T-helper 2 cell treated with Interferon-gamma antibody and Interleukin-4, amounts not matched to agents 5 μg/mL and 100 μg/mL, for 36 hours (primary cell): ENCODE measurements at regions not wholly inside any gene's neighbourhood (a gene's known extent, or its start where the extent isn't known, plus 50 kb on each side); places are given as distances from the start of the nearest gene placed in this dataset.
"Not testable (repeated sequence)": the region's sequence is repeated elsewhere in the genome, so short reads cannot be mapped to it uniquely, and the experiment has no call there.

Experiments used
- DNase-seq: peaks from one replicate; pipeline ENCODE4 v3.0.0; 2021; ENCODE audit warnings: low spot score
- H3K27ac Mint-ChIP-seq: one replicate; pipeline ENCODE4 v1.8.0; 2021; ENCODE audit warnings: mild to moderate bottlenecking, mixed read lengths
- H3K27me3 Mint-ChIP-seq: one replicate; pipeline ENCODE4 v1.8.0; 2021; ENCODE audit warnings: low read depth, mixed read lengths
- H3K36me3 Mint-ChIP-seq: one replicate; pipeline ENCODE4 v1.8.0; 2021; ENCODE audit warnings: low read depth, mixed read lengths
- H3K4me1 Mint-ChIP-seq: one replicate; pipeline ENCODE4 v1.8.0; 2021; ENCODE audit warnings: low read depth, mixed read lengths
- H3K4me3 Mint-ChIP-seq: one replicate; pipeline ENCODE4 v1.8.0; 2022; ENCODE audit warnings: mild to moderate bottlenecking, moderate library complexity, mixed read lengths
- H3K9me3 Mint-ChIP-seq: one replicate; pipeline ENCODE4 v1.8.0; 2021; ENCODE audit warnings: mixed read lengths

DNA sequence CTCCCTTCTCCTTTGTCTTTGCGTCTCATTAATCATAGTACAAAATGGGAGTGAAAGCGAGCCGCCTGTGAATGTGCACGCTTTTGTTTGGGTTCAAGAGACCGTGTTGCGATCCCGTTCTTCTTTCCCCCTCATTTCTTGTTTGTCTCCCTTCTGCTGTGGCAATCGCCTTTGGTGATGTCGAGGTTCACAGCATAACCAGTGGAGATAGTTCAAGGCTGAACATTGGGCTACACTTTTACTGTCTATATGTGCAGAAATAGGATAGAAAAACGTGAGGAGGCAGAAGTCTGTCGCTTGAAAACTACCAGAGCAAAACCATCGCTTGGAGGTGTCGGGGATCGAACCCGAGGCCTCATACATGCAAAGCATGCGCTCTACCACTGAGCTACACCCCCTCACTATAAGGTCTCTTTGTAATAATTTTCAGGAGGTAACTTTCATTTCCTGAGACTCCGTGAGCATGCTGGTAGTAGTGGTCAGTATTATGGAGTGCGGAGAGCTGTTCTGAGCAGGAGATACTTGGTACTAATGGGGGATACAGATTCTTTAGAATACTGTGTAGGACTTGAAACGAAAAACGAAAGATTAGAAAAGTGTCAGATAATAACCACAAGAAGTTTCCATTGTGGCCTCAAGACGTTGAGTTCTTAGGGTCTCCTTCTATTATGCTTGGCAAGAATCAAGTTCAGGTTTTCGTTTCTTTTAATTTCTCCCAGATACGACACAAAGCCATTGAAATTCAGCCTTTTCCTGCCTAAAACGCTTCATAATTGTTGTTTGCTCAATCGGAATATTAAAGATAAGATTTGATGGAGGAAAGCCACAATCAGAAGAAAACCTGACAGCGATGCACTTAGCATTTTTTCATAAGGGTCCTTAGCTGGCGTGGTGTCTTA is 106.6 kb downstream of the TRIM27 start:
- H3K27ac Mint-ChIP-seq = no peak overlapping the region
- peaks cover 75% of the 10 kb centered on the region for H3K27me3 Mint-ChIP-seq
- H3K9me3 Mint-ChIP-seq = peaks cover under 1% of the 10 kb centered on the region
- H3K36me3 Mint-ChIP-seq = peaks cover 2% of the 10 kb centered on the region
- peaks cover 9% of the 10 kb centered on the region for H3K4me1 Mint-ChIP-seq
- DNase-seq = no peak
- peak overlapping the region; percentile 45 for H3K4me3 Mint-ChIP-seq

DNA sequence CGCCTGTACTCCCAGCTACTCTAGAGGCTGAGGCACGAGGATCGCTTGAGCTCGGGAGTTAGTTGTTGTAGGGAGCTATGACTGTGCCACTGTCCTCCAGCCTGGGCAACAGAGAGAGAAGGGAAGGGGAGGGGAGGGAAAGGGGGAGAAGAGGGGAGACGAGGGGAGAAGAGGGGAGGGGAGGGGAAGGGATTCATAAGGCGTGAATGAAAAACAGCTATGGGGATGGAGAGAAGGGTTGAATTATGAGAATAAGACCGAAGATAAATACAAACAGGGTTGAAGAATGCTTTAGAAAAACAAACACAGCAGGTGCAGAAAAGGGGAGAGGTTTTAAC is 106.0 kb downstream of the TRIM27 start:
- H3K36me3 Mint-ChIP-seq = no peaks in the 10 kb centered on the region

DNA sequence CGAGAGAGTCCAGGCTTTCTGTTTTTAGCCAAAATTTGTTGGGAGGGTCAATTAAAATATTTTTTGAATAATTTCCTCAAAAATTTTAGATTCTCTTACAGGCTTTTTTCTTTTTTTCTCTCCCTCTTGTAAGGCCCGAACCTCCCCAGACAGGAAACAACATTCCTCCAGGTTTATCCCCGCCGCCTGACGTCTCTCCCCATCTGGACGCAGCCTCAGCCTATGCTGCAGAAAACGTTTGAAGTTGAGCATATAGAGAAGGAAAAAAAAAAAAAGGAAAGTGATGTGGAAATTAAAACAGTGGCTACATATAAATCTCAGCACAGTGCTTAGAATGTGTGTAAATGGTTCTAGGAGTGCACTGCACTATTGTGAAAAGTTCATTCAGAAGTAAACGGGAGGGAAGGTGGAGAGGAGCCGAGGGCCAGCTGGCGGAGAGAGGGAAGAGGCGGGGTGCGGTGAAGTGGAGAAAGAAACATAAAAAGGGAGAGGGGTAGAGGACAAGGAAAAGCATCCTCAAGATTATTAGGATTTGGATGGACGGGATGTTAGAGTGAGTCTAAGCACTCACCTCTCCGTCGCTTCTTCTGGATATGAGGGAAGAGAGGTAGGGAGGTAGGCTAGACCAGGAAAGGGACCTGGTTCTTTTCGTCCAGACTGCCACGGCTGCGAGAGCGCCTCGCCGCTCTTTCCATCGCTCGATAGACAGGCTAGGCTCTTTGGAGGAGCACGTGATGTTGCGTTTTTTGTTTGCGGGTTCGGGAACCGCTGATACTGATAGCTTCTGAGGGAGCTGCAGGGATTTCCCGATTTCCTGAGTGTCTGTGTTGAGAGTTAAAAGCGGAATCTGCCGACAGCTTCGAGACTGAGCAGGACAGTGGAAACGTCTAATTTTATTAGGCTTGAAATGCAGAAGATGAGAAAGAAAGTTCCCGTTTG is 98.7 kb downstream of the TRIM27 start:
- Mint-ChIP-seq H3K4me1 (peaks cover 5% of the 10 kb centered on the region), H3K36me3 (peaks cover 1% of the 10 kb centered on the region), H3K27me3 (peaks cover 72% of the 10 kb centered on the region), H3K9me3 (no peaks in the 10 kb centered on the region), H3K4me3 (peak overlapping the region; percentile 24), H3K27ac (peak overlapping the region; percentile 51)
- DNase-seq = no peak

More for the DNA sequence above, 106.0 kb downstream of the TRIM27 start:
- H3K4me1 Mint-ChIP-seq = peaks cover 7% of the 10 kb centered on the region
- H3K9me3 Mint-ChIP-seq = no peaks in the 10 kb centered on the region
- no peak for DNase-seq
- no peak overlapping the region for H3K4me3 Mint-ChIP-seq
- H3K27ac Mint-ChIP-seq = no peak overlapping the region
- peaks cover 71% of the 10 kb centered on the region for H3K27me3 Mint-ChIP-seq

DNA sequence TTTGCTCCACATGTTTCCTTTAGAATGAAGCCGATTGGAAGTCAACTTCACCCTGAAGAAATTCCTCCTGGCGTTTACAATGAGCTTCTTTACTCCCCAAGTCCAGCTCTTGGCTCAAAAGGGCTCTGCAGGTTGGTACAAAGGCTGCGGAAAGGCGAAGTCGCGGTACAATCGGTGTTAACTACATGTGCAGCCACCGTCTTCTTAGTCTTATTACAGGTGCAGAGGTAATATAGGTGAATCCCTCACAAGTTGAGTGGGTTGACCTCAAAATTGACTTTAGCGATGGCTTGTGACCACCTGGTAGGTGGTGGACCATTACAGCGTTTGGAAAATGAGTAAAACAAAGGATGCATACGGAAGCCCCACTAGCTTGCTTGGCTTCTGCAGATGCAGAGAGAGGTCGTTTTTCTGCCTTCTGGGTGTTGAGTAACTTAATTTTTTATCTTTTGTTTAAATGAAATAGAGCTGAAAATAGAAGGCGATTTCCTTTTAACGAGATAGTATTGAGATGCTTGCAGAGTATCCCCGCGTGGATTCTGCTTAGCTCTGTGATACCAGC is 98.0 kb downstream of the TRIM27 start:
- Mint-ChIP-seq H3K36me3 (peaks cover 1% of the 10 kb centered on the region), H3K27me3 (peaks cover 77% of the 10 kb centered on the region), H3K4me3 (no peak overlapping the region), H3K27ac (no peak overlapping the region), H3K4me1 (peaks cover 5% of the 10 kb centered on the region), H3K9me3 (no peaks in the 10 kb centered on the region)
- DNase-seq = no peak

DNA sequence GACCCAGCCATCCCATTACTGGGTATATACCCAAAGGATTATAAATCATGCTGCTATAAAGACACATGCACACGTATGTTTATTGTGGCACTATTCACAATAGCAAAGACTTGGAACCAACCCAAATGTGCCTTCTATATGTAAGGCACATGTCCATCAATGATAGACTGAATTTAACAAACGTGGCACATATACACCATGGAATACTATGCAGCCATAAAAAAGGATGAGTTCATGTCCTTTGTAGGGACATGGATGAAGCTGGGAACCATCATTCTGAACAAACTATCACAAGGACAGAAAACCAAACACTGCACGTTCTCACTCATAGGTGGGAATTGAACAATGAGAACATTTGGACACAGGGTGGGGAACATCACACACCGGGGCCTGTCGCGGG is 92.1 kb downstream of the TRIM27 start:
- H3K4me1 Mint-ChIP-seq, H3K27ac Mint-ChIP-seq, H3K4me3 Mint-ChIP-seq, DNase-seq, H3K9me3 Mint-ChIP-seq, H3K36me3 Mint-ChIP-seq: not testable (repeated sequence)
- peaks cover 63% of the 10 kb centered on the region for H3K27me3 Mint-ChIP-seq

DNA sequence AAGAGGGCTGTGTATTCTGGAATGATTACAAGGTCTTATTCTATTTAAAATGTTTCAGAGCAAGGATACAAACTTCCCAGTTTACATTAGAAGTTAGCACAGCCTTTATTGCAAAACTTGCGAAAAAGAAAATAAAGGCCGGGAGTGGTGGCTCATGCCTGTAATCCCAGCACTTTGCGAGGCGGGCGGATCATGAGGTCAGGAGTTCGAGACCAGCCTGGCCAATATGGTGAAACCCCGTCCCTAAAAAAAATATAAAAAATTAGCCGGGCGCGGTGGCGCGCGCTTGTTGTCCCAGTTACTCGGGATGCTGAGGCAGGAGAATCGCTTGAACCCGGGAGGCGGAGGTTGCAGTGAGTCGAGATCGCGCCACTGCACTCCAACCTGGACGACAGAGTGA is 87.1 kb downstream of the TRIM27 start:
- H3K9me3 Mint-ChIP-seq, H3K36me3 Mint-ChIP-seq, H3K27ac Mint-ChIP-seq, H3K4me3 Mint-ChIP-seq, DNase-seq: not testable (repeated sequence)
- peaks cover 46% of the 10 kb centered on the region for H3K27me3 Mint-ChIP-seq
- H3K4me1 Mint-ChIP-seq = peaks cover 16% of the 10 kb centered on the region

DNA sequence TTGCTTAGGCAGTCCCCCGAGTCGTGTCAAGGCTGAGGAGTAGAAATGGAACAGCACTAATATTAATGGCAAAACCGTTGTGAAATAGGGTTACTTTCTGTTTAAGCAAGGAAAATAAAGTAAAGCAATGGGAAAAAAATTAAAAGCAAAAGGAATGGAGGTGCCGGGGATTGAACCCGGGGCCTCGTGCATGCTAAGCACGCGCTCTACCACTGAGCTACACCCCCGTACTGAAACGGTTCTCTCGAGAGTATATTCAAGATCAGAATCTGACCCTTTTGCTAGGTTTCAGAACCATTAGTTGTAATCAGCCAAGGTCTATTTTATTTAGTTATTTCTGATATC is 85.5 kb downstream of the TRIM27 start:
- Mint-ChIP-seq H3K27me3 (peaks cover 53% of the 10 kb centered on the region), H3K4me3 (peak overlapping the region; percentile 94), H3K36me3 (no peaks in the 10 kb centered on the region), H3K4me1 (peaks cover 16% of the 10 kb centered on the region), H3K9me3 (no peaks in the 10 kb centered on the region), H3K27ac (peak overlapping the region; percentile 78)
- DNase-seq = peak; percentile 69

DNA sequence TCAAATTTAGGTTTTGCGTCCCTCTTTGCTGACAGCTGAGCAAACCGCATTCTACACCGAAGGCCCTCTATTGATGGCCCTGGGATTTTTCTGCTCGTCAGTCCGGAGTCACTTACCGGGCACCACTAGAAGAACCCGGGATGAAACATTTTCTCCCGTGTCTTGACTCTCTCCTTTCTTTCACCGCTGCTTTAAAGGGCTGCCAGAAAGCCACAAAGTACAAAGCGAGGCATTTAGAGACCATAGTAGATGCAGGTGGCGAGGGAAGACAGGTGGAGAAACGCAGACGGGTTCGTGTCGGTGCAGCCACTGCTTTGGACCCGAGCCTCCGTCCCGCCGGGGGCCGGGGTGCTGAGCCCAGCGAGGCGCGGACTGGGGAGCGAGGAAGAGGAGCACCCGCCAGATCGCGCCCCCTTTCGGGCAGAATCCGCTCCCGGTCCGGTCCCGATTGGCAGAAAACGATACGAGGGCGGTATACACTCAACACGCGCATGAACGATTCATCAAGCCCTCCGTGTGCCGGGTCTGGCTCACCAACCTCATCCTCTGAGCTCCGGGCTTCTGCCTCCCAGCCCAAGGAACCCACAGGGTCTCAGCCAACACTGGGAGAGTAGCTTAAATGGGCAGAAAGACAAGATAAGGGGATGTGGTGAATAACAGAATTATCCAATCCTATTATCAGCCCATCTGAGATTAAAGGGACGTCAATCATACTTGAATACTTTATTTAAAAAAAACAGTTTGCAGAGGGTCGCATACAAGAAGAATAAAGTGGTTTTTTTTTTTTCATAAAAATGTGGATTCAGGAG is 84.9 kb downstream of the TRIM27 start:
- peaks cover 48% of the 10 kb centered on the region for H3K27me3 Mint-ChIP-seq
- H3K9me3 Mint-ChIP-seq = no peaks in the 10 kb centered on the region
- DNase-seq = peak; percentile 88
- H3K4me3 Mint-ChIP-seq = peak overlapping the region; percentile 94
- peak overlapping the region; percentile 78 for H3K27ac Mint-ChIP-seq
- peaks cover 16% of the 10 kb centered on the region for H3K4me1 Mint-ChIP-seq
- H3K36me3 Mint-ChIP-seq = no peaks in the 10 kb centered on the region

DNA sequence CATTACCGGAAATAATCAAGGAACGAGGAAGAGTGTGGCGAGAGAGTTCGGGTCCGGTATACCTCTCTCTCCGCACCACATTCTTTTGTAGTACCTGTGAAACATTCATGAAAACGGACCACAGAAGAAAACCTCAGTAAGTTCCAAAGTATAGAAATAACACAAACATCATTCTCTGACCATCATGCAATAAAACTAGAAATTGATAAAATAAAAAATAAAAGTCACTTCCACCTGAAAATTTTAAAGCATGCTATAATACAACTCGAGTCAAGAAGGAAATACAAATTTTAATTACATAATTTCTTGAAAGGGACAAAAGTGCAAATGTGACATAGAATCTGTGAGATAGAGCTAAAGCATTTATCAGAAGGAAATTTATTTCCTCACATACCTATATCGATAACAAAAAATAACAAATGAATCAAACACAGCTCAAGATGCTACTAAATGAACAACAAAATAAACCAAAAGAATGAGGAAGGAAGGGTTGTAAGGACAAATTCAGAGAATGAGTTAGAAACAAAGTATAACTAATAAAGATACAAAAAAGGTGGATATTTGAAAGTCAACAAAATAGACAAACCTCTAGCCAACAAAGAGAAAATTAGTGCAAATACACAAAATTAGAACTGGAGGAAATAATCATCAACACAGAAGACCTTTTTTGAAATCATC is 84.2 kb downstream of the TRIM27 start:
- Mint-ChIP-seq H3K36me3 (no peaks in the 10 kb centered on the region), H3K27me3 (peaks cover 45% of the 10 kb centered on the region), H3K9me3 (no peaks in the 10 kb centered on the region), H3K4me3 (peak overlapping the region; percentile 94), H3K27ac (no peak overlapping the region), H3K4me1 (peaks cover 16% of the 10 kb centered on the region)
- no peak for DNase-seq

DNA sequence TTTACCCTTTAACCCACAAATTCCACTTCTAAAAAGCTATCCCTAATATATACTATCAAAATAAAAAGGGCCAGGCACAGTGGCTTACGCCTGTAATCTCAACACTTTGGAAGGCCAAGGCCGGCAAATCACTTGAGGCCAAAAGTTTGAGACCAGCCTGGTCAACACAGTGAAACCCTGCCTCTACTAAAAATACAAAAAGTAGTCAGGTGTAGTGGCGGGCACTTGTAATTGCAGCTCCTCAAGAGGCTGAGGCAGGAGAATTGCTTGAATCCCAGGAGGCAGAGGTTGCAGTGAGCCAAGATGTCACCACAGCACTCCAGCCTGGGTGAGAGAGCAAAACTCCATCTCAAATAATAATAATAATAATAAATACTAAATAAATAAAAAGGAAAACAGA is 82.5 kb downstream of the TRIM27 start:
- DNase-seq = no peak
- Mint-ChIP-seq H3K27me3 (peaks cover 38% of the 10 kb centered on the region), H3K27ac (no peak overlapping the region), H3K4me1 (peaks cover 16% of the 10 kb centered on the region), H3K9me3 (no peaks in the 10 kb centered on the region), H3K4me3 (no peak overlapping the region), H3K36me3 (no peaks in the 10 kb centered on the region)

DNA sequence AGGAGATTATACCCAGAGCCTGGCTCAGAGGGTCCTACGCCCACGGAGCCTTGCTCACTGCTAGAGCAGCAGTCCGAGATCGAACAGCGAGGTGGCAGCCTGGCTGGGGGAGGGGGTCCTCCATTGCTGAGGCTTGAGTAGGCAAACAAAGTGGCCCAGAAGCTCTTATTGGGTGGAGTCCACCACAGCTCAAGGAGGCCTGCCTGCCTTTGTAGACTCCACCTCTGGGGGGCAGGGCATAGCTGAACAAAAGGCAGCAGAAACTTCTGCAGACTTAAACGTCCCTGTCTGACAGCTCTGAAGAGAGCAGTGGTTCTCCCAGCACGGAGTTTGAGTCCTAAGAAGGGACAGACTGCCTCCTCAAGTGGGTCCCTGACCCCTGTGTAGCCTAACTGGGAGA is 75.0 kb downstream of the TRIM27 start:
- not testable (repeated sequence) for DNase-seq, H3K4me3 Mint-ChIP-seq, H3K4me1 Mint-ChIP-seq, H3K27ac Mint-ChIP-seq, H3K9me3 Mint-ChIP-seq, H3K36me3 Mint-ChIP-seq
- peaks cover 41% of the 10 kb centered on the region for H3K27me3 Mint-ChIP-seq
